GM19035 (cell line): ENCODE measurements at regions not wholly inside any gene's neighbourhood (a gene's known extent, or its start where the extent isn't known, plus 50 kb on each side); places are given as distances from the start of the nearest gene placed in this dataset.
"Not testable (repeated sequence)": the region's sequence is repeated elsewhere in the genome, so short reads cannot be mapped to it uniquely, and the experiment has no call there.

ENCODE experiments used
- ATAC-seq: cut with Tn5 transposase; IDR thresholded peaks from one replicate; pipeline ENCODE4 v1.9.1; 2021; ENCODE audit not compliant: unreplicated experiment

DNA sequence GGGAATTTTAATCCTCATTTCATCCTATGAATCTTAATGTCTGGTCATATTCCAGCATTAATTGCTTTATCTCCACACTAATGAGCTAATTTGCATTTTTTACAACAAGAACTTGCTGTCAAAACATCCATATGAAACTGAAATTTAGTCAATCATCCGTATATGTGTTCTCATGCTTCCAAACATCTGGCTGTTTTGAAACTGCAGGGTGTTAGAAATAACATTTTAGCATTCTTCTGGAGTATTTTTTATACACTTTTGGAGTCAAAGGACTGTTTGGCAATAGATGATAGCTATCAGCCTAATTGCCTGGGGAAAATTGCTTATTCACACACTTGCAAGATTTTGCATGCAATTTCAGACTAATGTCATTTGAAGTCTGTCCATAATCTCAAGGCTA lies 1639.3 kb downstream of the KCNT2 start:
- no peak for ATAC-seq

DNA sequence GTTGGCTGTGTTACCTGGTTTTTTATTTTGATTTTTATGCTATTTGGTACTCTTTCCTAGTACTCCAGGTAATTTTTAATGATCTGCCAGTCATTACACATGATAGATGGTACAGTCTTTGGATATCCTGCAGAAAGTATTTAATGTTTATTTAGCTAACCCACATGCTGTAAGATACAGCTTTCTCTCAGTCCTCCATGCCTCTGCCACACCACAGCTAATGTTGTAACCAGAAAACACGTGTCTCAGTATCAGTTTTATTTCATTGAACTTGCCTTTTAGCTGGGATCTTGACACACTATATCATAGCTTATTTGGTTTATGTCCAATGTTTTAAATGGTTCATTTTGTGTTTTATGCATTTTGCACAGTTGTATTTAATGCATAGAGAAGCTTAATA lies 1648.4 kb downstream of the KCNT2 start:
- no peak for ATAC-seq

DNA sequence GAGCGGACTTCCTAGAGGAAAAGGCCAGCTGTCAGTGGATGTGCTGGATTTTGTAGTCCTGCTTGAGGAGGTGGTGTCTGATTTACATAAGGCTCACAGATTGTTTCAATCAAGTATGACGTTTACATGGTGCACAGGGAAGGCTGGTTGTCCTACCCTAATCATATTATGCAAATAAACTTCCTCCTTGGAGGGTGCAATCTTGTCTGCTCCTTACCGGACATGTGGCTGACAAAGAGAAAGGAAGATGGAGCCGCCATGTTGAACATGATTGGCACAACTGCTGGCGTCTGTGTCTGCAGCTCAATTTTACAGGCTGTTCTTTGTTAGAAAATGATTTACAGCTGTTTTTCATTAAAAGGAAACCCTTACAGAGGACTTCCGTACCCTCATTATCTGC lies 1656.1 kb downstream of the KCNT2 start:
- no peak for ATAC-seq

DNA sequence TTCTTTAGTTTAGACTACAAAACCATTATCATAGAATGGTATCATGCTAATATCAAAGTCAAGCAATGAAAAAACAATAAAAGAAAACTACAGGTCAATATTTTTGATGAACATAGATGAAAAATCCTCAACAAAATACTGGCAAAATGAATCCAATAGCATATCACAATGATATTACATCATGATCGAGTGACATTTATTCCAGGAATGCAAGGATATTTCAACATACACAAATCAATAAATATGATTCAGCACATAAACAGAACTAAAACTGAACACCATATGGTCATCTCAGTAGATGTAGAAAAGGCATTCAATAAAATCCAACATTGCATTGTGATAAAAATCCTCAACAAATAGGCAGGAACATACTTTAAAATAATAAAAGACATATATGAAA lies 1657.7 kb downstream of the KCNT2 start:
- no peak for ATAC-seq

DNA sequence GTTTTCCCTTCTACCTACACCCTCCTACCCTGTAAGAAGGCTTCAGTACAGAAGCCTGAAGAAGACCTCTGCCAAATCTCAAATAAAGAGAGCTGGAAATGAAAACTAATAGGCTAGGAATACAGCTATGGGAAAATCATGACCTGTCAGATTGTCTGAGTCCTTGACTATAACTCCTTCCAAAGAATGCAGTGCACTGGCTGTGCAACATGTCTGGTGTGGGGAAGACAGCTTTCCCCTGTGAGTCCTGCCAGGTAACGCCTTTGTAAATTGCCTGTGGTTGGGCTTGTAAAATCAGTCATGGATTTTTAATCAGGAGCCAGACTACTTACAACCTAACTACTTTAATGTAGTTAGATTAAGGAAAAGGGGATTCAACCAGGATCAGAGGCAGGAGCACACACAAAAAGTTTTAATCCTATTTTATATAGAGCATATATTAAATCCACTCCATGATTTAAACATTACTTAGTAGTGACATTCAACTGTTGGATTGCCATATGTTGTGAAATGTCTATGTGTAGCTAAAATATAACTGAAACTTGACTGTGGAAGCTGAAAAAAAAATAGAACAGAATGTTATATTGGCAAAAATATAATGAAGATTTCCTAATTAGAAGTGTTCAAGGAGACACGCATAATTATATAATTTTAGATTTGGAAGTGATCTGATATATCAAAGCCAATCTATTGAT lies 1667.8 kb downstream of the KCNT2 start:
- ATAC-seq, result no peak

DNA sequence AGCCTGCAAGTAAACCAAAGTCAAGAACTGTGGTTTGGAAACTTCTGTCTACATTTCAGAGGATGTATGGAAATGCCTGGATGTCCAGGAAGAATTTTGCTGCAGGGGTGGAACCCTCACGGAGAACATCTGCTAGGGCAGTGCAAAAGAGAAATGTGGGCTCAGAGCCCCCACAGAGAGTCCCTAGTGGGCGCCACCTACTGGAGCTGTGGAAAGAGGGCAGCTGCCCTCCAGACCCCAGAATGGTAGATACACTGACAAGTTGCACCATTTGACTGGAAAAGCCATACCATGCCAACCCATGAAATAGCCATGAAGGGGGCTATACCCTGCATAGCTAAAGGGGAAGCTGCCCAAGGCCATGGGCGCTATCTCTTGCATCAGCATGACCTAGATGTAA lies 1672.4 kb downstream of the KCNT2 start:
- no peak for ATAC-seq

GRCh38 chr1:194931166-194931565 lies 1677.1 kb downstream of the KCNT2 start:
- no peak for ATAC-seq

GRCh38 chr1:194930132-194930531 lies 1678.1 kb downstream of the KCNT2 start:
- ATAC-seq, result no peak

- no peak for ATAC-seq
These were observed 1678.9 kb downstream of the KCNT2 start for GRCh38 chr1:194929357-194929756.

DNA sequence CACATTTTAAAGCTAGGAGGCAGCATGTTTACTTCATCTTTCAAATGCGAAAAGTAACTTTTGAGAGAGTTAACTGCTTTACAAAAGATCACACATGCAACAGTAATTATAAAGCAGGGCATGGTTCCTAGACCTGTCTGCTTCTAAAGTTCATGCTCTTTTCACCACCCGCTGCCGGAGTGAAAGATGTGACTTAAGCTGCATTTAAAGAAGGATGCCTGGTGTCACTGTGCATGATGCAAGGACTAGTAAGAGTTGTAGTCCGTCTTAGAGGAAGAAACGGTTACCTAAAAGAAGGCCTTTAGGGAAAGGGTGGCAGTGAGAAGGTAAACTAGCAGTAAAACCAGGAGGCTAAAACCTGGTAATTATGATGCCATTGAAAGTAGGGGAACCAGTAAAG lies 1689.1 kb downstream of the KCNT2 start:
- no peak for ATAC-seq

- ATAC-seq, result no peak
These were observed 1690.5 kb downstream of the KCNT2 start for GRCh38 chr1:194917769-194918168.

- no peak for ATAC-seq
These were observed 1699.6 kb downstream of the KCNT2 start for GRCh38 chr1:194908643-194909042.

DNA sequence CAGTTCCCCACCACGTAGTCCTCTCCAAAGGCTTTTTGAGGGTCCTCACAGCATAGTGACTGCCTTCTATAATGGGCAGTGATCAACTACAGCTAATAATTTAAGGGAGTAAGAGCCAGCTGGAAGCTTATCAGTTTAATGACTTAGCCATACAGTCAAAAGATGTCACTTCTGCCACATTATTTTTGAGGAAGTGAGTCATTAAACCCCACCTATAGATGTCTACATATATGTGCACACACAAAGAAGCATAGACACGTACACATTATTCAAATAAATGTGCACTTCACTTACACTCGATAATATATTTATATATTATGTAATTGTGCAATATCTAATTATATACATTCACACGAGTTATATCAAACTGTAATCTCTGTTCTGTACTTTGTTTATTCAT lies 1704.7 kb downstream of the KCNT2 start:
- ATAC-seq, result no peak

GRCh38 chr1:194889310-194889709 lies 1702.9 kb upstream of the B3GALT2 start:
- ATAC-seq, result no peak

GRCh38 chr1:194870860-194871259 lies 1684.4 kb upstream of the B3GALT2 start:
- no peak for ATAC-seq

- ATAC-seq, result no peak
These were observed 1679.7 kb upstream of the B3GALT2 start for GRCh38 chr1:194866153-194866552.

DNA sequence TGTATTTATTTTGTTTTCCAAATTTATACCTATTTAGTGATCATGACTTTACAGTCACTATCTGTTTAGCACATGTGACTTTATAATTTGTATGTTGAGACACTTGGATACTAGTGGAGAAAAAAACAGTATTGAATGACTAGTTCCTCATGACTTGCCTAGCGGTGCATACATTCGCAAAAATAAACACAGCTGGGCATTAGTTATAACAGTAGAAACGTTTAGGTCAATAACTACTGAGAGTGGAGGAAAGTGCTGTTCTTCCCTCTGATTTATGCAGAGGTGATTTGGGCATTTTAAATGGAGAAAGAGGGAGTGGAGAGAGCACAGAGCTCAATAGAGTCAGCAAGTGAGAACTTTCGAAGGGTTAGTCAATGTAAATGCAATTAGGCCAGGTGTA lies 1679.0 kb upstream of the B3GALT2 start:
- ATAC-seq, result no peak

DNA sequence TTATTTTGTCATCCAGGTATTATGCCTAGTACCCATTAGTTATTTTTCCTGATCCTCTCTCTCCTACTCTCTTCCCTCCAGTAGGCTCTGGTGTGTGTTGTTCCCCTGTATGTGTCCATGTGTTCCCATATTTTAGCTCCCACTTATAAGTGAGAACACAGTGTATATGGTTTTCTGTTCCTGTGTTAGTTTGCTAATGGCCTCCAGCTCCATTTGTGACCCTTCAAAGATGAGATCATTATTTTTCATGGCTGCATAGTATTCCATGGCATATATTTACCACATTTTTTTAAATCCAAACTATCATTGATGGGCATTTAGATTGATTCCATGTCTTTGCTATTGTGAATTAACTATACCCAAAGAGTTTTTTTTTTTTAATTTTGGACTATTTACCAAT lies 1675.7 kb upstream of the B3GALT2 start:
- no peak for ATAC-seq

DNA sequence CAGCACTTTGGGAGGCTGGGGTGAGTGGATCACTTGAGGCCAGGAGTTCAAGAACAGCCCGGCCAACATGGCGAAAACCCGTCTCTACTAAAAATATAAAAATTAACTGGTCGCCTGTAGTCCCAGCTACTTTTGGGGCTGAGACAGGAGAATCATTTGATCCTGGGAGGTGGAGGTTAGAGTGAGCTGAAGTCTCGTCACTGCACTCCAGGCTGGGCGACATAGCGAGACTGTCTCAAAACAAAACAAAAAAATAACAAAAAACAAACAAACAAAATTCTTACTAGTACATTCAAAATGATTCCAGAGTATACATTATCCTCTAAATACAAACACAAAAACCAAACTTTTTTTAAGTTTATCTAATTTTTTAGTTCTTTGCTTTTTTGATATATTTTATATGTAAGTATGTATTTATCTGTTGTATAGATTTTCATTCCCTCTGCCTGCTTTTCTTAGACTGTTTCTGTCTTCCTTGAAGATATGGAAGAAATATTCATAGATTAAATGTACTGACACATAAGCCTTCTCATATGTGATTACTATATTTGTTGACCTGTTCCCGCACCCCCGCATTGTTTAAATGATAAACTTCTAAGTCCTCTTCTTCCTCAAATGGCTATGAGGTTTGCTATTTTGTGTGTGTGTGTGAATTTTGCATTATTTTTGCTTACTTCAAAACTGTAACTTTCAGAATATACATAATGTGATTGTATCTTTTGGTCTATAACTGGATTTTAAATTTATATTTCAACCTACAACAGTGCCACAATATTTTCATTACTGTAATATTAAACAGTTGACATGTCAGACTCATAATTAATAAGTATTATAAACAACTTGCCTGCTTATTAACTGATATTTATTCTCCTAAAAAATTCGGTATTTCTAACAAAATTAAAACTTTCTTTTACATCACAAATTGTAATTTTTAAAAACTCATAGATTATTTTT lies 1674.1 kb upstream of the B3GALT2 start:
- ATAC-seq, result no peak

- not testable (repeated sequence) for ATAC-seq
These were observed 1673.2 kb upstream of the B3GALT2 start for GRCh38 chr1:194859481-194860154.

- ATAC-seq, result not testable (repeated sequence)
These were observed 1672.5 kb upstream of the B3GALT2 start for GRCh38 chr1:194858811-194859480.
